Omental fat pad (tissue), 3 donors: ENCODE measurements at regions not wholly inside any gene's neighbourhood (a gene's known extent, or its start where the extent isn't known, plus 50 kb on each side); places are given as distances from the start of the nearest gene placed in this dataset.

Source experiments
- ATAC-seq: fragments of 150-250 bp; one replicate; pipeline ENCODE4 v1.9.1; 2016; ENCODE audit warnings: mild to moderate bottlenecking, moderate library complexity; ENCODE audit not compliant: low FRiP score
- DNase-seq: peaks from one replicate; pipeline ENCODE4 v3.0.0-alpha.2; 2019; ENCODE audit warnings: low spot score
- CTCF ChIP-seq, 3 donors: fragments of 450-650 bp; IDR thresholded peaks; one replicate each; pipeline ENCODE4 v1.5.1; 2016 to 2017; ENCODE audit warnings: antibody characterized with exemption in 3 of 3, mild to moderate bottlenecking in 3 of 3, moderate library complexity in 2 of 3

GRCh38 chr7:81330108-81330507 lies 411.3 kb upstream of the SEMA3C start:
- TF ChIP-seq CTCF (IDR thresholded peaks at IDR 0.05): no peak
- DNase-seq (no peak), ATAC-seq (no peak)

GRCh38 chr7:81327468-81328266 lies 408.8 kb upstream of the SEMA3C start:
- TF ChIP-seq CTCF (IDR thresholded peaks at IDR 0.05): no peak
- ATAC-seq: no peak
- DNase-seq: no peak

- ATAC-seq (no peak), DNase-seq (no peak)
- no peak for TF ChIP-seq CTCF (IDR thresholded peaks at IDR 0.05)
These were observed 403.1 kb upstream of the SEMA3C start for GRCh38 chr7:81321949-81322348.

GRCh38 chr7:81317741-81318140 lies 398.9 kb upstream of the SEMA3C start:
- no peak for ATAC-seq
- no peak for DNase-seq
- no peak for TF ChIP-seq CTCF (IDR thresholded peaks at IDR 0.05)

- TF ChIP-seq CTCF (IDR thresholded peaks at IDR 0.05): no peak
- ATAC-seq (no peak), DNase-seq (no peak)
These were observed 389.9 kb upstream of the SEMA3C start for GRCh38 chr7:81308643-81309322.

GRCh38 chr7:81301815-81302214 lies 383.0 kb upstream of the SEMA3C start:
- no peak for TF ChIP-seq CTCF (IDR thresholded peaks at IDR 0.05)
- no peak for ATAC-seq

GRCh38 chr7:81300753-81301152 lies 381.9 kb upstream of the SEMA3C start:
- ATAC-seq (no peak), DNase-seq (no peak)
- TF ChIP-seq CTCF (IDR thresholded peaks at IDR 0.05): no peak

More at GRCh38 chr7:81301815-81302214, 383.0 kb upstream of the SEMA3C start:
- DNase-seq: no peak
